Activated CD8-positive, alpha-beta memory T cell treated with anti-CD3 and anti-CD28 coated beads for 36 hours (primary cell): ENCODE measurements at regions not wholly inside any gene's neighbourhood (a gene's known extent, or its start where the extent isn't known, plus 50 kb on each side); places are given as distances from the start of the nearest gene placed in this dataset.

Experiments used
- CTCF ChIA-PET: fragments of 350-600 bp; sonication (Branson Sonifier 250); formaldehyde crosslinking; loops from one replicate; lab custom pipeline; 2021; ENCODE audit warnings: antibody characterized with exemption; lab: Charles Lee
- POLR2A ChIA-PET: fragments of 350-600 bp; sonication (Branson Sonifier 250); formaldehyde crosslinking; loops from one replicate; lab custom pipeline; 2021; ENCODE audit warnings: antibody characterized with exemption; lab: Charles Lee

DNA sequence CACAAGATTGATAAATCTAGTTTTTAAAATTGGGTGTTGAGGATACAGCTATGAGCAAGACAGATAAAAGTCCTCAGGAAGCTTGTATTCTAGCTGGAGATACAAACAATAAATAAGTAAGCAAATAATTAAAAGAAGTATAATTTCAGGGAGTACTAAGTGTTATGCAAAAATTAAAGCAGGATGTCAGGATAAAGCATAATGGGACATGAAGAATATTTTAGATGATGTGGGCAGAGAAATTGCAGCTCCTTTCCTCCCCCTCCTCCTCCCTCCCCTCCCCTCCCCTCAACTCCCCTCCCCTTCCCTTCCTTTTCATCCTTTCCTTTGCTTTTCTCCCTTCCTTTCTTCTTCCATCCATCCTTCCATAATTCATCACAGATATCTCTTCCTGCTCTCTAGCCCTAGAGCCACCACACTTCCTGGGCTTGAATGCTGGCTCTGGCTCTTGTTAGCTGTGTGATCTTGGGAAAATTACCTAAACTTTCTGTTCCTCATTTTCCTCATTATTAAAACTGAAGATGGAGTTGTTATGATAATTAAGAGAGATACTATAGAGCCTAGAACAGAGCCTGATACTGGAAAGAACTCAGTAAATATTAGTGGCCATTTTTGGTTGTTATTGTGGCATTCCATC lies 323.9 kb downstream of the AACS start:
- ChIA-PET CTCF (no interaction called here), POLR2A (no interaction called here)

DNA sequence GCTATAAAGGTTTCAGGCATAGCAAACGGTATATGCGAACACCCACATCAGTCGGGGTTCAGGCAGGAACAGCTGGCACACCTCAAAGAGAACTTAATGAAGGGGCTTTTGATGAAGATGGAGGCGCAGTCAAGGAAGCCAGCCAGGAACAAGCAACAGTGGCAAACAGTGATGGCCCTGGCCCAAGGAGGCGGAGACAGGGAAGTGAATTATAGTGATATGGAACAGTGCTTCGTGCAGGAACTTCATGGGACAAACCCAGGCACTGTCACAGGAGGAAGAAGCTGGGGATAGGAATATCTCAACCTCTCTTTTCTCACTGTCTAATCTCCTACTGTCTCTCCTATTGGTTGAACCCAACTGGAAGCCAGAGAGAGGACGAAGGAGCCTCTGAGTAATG lies 328.3 kb downstream of the AACS start:
- POLR2A ChIA-PET, result no interaction called here
- CTCF ChIA-PET, result no interaction called here

DNA sequence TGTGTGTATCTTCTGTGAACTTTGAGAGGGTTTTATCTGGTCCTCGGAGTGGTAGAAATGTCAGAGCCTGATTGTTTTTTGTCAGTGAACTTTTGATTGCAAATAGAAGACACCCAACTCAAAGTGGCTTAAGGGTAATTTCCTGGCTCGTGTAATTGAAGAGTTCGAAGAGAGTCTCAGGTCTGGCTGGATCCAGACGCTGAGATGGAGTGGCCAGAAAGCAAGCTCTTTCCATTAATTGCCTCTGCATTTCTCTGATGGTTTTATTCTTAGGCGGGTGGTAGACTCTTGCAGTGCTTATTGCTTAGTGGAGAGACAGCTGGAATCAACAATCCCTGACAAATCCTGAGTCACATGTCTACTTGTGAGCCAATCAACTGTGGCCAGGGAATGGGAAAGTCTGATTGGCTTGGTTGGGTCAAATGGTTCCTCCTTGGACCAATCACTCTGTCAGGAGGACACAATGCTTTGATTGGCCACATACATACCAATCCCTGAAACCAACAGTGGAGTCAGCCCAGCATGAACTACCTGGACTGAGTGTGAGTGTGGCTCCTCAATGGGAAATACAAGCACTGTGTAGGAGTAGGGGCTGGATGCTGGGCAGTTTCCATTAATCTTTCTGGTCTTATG lies 330.5 kb downstream of the AACS start:
- ChIA-PET POLR2A (no interaction called here), CTCF (no interaction called here)

DNA sequence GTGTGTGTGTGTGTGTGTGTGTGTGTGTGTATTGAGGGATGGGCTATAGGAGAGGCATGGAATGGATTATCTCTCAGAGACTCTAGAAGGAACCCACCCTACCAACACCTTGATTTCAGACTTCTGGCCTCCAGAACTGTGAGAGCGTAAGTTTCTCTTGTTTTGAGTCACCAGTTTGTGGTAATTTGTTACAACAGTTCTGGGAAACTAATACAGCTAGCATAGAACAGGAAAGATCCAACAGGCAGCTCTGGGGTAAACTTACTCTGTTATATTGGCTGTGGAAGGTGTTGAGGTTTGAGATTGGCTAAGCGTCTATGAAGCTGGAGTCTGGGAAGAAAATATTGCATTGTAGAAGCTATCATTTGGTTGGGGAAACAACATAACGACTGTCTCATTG lies 334.3 kb downstream of the AACS start:
- CTCF ChIA-PET, result no interaction called here
- POLR2A ChIA-PET, result no interaction called here

DNA sequence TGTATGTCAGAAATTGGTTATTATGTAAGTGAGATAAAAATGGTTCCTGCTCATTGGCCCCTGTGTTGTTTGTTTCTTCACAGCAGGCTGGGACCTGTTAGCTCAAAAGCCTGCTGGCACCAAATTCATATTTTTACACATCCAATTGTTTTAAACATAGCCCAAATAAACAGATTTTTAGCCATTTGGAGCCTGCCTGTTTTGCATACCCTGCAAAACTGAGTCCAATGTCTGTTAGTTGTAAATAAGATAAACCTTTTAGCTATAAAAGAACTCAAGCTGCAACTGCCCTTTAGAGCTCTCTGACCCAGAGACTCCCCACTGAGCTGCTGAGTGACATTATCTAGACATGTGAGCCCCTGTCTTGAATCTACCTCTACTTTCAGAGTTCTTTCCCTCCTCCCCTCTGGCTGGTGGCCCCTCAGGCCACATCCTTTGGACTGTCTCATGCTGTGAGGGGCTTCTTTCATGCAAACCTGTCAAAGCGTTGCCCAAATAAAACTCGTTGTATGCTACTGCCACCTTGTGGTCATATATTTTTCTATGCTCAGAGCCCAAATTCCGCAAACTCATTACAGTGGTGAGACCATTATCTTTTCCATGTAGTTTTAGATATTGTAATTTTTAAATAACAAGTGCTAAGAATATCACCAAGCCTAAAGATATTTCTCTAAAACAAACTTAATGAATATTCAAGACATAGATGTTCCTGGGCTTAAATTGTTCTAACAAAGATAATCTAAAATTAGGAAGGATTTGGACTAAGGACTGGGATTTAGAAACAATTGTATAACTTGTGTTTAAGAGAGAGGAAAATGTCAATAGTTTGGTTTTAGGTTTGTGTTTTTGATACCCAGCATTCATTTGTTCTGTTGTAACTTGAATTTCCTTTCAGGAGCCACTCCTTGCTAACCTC lies 337.9 kb downstream of the AACS start:
- ChIA-PET POLR2A (no interaction called here), CTCF (interaction anchor here (0.6 to 1.4 kb wide), 2 partner anchors 218 to 220 kb away, joined by 3 to 5 read pairs; no protein-coding TSS in a partner anchor)

DNA sequence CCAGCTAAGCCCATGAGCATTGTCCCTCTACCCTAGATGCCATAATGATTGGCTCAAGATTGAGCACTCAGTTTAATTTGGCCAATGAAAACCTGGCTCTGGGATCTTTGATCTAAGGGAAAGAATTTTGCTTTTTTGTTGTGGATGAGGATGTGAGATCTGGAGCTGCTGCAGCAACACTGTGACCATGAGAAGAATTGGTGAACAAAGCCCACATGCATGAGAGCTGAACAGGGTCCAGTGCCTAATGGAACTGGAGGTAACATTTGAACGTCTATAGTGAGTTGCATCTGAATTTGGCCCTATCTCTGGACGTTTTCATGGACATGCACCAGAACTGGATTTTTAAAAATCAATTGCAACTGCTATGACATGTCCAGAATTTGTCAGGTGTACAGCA lies 338.6 kb downstream of the AACS start:
- CTCF ChIA-PET, result interaction anchor here (1.4 kb wide), 1 partner anchor 221 kb away, joined by 5 read pairs; no protein-coding TSS in a partner anchor
- POLR2A ChIA-PET, result no interaction called here

DNA sequence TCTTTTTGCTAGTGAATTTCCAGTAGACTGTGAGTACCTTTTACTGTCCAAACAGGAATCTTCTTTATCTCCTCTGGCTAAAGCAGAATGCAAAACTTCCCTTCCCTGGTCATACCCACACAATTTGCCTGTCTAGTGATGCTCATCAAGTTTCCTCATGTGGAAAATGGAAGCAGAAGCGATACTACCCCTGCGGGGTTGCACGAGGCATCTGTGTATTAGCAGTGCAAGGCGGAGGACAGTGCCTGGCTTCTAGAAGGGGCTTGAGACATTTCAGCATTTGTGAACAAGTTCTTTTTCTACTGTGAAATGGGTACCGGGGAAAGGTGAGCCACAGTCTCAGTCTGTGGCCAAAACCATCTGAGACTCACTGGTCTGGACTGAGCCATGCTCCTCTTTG lies 340.9 kb downstream of the AACS start:
- POLR2A ChIA-PET, result no interaction called here
- CTCF ChIA-PET, result no interaction called here

DNA sequence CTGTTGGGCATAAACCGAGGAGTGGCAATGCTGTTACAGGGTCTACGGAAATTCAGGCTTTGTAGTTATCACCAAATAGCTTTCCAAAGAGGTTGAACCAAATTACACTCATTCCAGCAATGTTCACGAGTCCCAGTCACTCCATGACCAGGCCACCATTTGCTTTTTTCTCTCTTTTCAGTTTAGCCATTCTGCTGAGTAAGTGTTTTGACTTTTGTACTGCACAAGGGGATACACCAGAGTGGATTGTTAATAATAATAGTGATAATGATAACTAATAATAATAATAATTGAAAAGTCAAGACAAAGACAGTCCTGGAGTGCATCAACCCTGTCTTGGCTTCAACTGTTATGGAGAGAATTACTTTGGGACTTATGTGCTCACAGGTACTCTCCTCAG lies 343.5 kb downstream of the AACS start:
- ChIA-PET POLR2A (no interaction called here), CTCF (no interaction called here)

DNA sequence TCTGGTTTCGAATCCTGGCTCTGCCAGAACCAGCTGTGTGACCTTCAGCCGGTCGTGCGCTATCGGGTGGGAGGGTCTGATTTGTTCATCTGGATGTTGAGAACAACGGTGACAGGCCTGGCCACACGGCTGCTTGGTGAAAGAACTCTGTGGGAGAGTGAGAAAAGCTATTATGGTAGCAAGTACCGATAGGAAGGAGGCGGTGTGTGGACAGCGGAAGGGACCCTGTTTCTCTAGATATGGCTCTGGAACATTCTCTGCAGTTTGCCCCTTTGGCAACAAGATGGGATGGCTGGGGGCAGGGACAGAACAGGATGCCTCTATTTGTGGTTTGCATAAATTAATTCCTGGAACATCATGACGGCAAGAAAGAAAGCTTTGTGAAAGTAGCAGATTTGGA lies 347.3 kb downstream of the AACS start:
- POLR2A ChIA-PET, result no interaction called here
- CTCF ChIA-PET, result no interaction called here

DNA sequence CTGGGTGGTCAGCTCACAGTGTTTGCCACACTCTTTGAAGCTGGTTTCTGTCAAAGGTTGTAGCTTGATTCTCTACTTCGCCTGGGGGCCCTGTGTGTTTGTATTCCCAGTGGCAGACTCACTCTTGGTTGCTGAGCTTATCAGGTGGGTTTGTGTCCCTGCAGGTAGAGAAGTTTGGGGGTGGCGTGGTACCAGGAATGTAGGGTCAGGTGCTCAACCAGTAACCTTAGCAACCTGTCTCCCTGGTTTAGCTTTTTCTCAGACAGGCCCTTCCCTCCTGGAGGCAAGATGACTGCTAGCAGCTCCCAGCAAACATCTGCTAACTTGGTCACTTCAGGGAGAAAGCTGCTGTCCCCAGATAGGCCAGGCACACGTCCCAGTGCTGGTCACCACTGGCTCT lies 352.2 kb downstream of the AACS start:
- ChIA-PET POLR2A (no interaction called here), CTCF (no interaction called here)

DNA sequence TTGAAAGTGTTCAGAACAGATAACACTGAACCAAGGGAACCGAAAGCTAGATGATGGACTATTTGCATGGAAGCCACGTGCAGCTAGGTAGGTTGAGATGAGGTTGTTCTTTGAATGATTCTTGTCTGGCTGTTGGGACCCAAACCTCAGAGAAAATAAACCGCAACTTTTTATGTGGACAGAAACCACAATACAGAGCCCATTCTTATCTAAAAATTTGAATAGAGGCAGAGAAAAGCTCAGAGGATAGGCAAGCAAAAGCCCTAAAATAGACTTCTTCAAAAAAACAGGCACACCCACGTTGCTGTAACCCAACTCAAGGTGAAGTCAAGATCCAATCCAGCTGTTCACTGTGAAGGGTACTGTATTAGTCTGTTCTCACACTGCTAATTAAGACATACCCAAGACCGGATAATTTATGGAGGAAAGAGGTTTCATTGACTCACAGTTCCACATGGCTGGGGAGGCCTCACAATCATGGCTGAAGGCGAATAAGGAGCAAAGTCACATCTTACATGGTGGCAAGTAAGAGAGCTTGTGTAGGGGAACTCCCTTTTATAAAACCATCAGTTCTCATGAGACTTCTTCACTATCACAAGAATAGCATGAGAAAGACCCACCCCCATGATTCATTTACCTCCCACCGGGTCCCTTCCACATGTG lies 353.8 kb downstream of the AACS start:
- ChIA-PET CTCF (no interaction called here), POLR2A (no interaction called here)

DNA sequence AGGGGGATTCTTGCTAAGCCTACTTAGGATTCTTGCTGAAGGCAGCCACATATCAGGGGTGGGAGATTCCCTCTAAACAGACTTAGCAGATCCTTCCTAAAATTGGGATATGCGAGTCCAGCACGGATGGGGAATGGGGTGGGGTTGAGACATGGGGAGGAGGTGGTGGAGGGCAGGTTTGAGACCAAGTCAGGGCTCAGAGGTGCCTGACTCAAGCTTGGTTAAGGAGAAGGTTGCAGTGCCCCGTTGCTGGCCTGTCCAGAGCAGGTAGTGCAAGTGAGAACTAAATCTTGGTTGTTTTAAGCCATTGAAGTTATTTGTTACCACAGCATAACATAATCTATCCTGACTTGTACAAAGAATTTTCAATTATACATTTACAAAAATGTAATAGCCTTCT lies 359.7 kb downstream of the AACS start:
- ChIA-PET CTCF (no interaction called here), POLR2A (no interaction called here)

DNA sequence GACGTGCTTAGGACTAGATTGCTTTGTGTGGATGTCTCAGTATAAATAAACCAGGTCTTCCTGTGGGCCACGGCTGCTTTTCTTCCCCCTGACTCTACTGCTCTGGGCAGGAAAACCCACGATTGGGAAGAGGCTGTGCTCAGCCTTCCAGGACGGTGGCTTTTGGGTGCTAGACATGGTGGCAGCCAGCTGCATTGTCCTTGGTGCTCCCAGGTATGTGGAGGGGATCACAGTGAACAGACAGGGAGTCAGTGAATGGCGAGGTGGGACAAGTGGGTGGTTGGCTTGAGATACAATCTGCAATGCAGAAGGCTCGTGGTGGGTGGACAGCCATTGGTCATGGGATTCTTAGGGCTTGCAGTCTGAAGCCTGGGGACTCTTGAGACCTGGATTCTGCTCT lies 366.3 kb downstream of the AACS start:
- POLR2A ChIA-PET, result no interaction called here

DNA sequence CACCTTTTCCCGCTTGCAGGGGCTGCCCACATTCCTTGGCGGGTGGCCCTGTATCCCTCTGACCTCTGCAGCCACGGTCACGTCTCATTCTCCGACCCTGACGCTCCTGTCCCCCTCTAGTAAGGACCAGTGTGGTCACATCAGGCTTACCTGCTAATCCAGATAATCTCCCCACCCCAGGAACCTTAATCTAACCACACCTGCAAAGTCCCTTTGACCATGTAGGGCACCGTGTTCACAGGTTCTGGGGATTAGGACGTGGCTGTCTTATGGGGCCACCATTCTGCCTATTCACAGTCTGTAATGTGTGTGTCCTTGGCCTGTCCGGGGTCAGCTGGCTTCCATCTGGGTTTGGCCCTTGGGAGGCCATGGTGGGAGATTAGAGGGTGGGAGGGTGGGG lies 368.9 kb downstream of the AACS start:
- ChIA-PET CTCF (no interaction called here), POLR2A (no interaction called here)

More for the DNA sequence above, 366.3 kb downstream of the AACS start:
- CTCF ChIA-PET, result no interaction called here

DNA sequence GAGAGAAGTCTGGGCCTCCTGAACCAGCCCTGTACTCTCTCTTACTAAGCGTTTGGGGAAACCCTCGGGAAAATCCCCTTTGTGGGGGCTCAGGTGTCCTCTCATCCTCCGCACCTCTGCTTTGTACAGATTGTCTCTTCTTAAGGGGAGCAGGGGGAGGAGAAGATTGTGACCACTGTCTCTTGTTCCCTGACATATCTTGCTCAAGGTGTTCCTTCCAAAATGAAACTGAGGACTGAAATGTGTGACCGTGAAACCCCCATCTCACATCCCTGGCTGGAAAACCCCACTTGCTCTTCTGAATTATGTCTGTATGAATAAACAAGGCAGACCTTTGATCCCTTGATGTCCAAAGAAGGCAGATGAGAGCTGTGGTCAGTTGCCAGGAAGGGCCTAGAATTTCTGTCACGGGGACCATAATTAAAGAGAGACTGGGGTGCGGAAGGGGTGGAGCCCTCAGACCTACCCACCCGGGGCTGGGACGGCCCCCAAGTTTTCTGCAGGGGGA lies 369.8 kb downstream of the AACS start:
- ChIA-PET CTCF (no interaction called here), POLR2A (no interaction called here)

DNA sequence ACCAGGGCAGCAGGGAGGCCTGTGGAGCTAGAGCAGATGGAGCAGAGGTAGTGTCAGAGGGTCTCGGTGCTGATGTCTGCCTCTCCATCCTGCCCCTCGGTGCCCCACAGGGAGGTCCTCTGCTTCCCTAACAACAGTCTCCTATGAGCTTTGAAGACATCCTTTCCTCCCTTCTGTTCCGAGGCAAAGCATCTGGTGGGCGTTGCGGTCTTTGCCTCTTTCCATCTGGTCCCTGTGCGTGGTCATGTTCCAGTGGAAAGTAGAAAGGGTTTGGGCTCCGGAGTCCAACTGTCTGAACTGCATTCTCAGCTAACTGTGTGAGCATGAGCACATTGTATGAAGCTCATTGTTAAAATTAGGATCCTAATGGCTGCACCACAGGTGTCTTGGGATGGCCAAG lies 370.6 kb downstream of the AACS start:
- CTCF ChIA-PET, result no interaction called here
- POLR2A ChIA-PET, result no interaction called here

DNA sequence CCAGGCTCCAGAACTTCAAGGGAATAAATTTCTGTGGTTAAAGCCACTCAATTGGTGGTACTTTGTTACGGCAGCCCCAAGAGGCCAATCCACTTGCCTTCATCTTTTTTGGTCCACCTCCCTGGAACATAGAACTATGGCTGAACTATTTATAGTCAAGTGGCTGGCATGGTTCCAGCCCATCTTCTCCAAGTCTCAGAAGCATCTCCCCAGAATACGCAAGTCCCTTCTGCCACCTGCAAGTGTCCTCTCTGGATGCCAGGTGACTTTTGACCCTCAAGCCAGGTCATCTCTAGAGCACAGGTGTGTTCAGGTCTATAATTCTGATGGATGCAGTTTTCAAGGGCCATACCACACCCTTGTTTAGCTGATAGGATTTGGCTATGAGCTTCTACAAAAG lies 371.5 kb downstream of the AACS start:
- ChIA-PET POLR2A (no interaction called here), CTCF (no interaction called here)

DNA sequence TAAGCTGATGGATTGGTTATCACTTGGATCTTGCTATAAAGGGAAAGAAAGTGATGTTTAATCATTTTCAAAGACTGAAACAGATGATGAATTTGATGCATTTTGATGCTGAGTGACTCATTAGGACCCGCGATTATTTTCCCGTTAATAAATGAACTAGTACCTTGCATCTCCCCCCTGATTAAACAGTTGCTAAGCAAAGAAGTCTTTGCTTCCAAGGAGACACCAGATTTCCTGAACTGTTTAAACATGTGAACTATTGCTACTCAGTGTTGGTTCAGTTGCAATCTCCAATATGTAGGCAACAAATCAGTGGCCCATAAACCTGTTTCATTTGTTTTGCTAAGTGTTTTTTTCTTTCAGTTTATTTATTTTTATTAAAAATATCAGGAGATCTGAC lies 375.2 kb downstream of the AACS start:
- ChIA-PET POLR2A (no interaction called here), CTCF (no interaction called here)

DNA sequence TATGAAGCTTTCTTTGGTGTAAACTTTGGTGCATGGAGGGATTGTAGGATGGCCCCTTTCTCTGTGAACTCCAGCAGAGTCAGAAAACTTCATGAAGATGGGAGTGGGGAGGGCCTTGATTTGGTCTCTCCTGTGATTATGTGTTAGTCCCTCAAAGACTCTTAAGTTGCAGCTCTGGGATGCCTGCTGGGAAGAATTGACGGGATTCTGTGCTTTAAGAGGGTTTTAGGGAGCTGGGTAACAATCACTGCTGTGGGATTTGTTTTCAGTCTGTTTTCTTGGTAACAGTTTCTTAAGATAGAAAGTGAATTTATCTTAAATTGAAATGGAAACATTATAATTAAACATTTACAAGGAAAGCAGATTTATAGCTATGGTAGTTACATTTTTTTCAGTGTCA lies 378.1 kb downstream of the AACS start:
- CTCF ChIA-PET, result no interaction called here

DNA sequence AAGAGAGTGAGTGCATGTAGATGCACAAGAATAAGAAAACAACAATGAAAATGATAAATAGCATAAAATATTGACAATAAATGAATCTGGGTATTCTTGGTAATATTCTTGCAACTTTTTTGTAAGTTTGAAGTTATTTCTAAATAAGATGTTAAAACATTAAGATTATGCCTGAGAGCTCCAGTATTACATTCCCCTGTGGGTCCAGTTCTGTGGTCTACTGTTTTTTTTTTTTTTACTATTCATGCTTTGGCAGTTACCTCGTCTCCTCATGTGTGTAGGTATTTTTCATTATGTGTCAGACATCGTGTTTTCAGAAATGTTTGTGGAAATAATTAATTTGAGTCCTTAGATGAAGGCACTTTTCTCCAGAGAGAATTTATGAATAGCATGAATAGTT lies 386.2 kb downstream of the AACS start:
- ChIA-PET POLR2A (no interaction called here), CTCF (no interaction called here)

More for the DNA sequence above, 378.1 kb downstream of the AACS start:
- POLR2A ChIA-PET, result no interaction called here
